AG04450 (cell line): ENCODE measurements at regions not wholly inside any gene's neighbourhood (a gene's known extent, or its start where the extent isn't known, plus 50 kb on each side); places are given as distances from the start of the nearest gene placed in this dataset.

Experiments
- CTCF ChIA-PET: fragments of 300-600, 350-600 bp; formaldehyde crosslinking; extraction: SDS; loops from one replicate; lab custom pipeline; 2022; ENCODE audit warnings: antibody characterized with exemption, inconsistent platforms; lab: Charles Lee
- POLR2A ChIA-PET: fragments of 350-600 bp; formaldehyde crosslinking; extraction: SDS; loops from one replicate; lab custom pipeline; 2021; ENCODE audit warnings: antibody characterized with exemption, inconsistent platforms; lab: Yijun Ruan, JAX
- DNase-seq: peaks from one replicate; pipeline ENCODE4 v3.0.0-alpha.2; 2011; ENCODE audit warnings: low read depth, low spot score
- H3K27ac ChIP-seq: one replicate; pipeline ENCODE4 v1.5.1; 2012; ENCODE audit warnings: low read depth, low read length, control low read depth
- H3K27me3 ChIP-seq: one replicate; pipeline ENCODE4 v1.6.0; 2012; ENCODE audit warnings: low read length; ENCODE audit not compliant: control insufficient read depth, insufficient read depth
- H3K4me3 ChIP-seq: 2 replicates; pipeline ENCODE4 v1.5.1; 2011; ENCODE audit warnings: mild to moderate bottlenecking, low read depth, low read length, control low read depth
- H3K9me3 ChIP-seq: 2 replicates; pipeline ENCODE4 v1.5.1; 2012; ENCODE audit warnings: low read length; ENCODE audit not compliant: control insufficient read depth, insufficient read depth
- CTCF ChIP-seq: IDR thresholded peaks from 2 replicates; pipeline ENCODE4 v1.5.1; 2011; ENCODE audit warnings: low read depth, low read length, control low read depth, inconsistent platforms

- CTCF ChIA-PET = no interaction called here
- POLR2A ChIA-PET = no interaction called here
- H3K9me3 ChIP-seq = no peaks in the 10 kb centered on the region
- H3K27ac ChIP-seq = no peak overlapping the region
- no peak overlapping the region for H3K4me3 ChIP-seq
- no peak for DNase-seq
- no peak for TF ChIP-seq CTCF
- no peaks in the 10 kb centered on the region for H3K27me3 ChIP-seq
These were observed 1043.1 kb downstream of the NAALADL2 start for GRCh38 chr3:175902226-175902625.

- ChIA-PET POLR2A (no interaction called here), CTCF (no interaction called here)
- H3K27me3 ChIP-seq = no peaks in the 10 kb centered on the region
- no peak overlapping the region for H3K4me3 ChIP-seq
- no peak for TF ChIP-seq CTCF
- no peak overlapping the region for H3K27ac ChIP-seq
- DNase-seq = no peak
- no peaks in the 10 kb centered on the region for H3K9me3 ChIP-seq
These were observed 1039.1 kb downstream of the NAALADL2 start for GRCh38 chr3:175898194-175898593.

- Histone ChIP-seq H3K9me3 (peaks cover under 1% of the 10 kb centered on the region; the same call in 1 of the 2 replicates), H3K27ac (no peak overlapping the region), H3K4me3 (no peak overlapping the region), H3K27me3 (no peaks in the 10 kb centered on the region)
- ChIA-PET CTCF (no interaction called here), POLR2A (no interaction called here)
- TF ChIP-seq CTCF = no peak
- DNase-seq = no peak
These were observed 1037.5 kb downstream of the NAALADL2 start for GRCh38 chr3:175896655-175897054.

- Histone ChIP-seq H3K4me3 (no peak overlapping the region), H3K27ac (no peak overlapping the region), H3K9me3 (peaks cover 4% of the 10 kb centered on the region; the same call in 1 of the 2 replicates), H3K27me3 (no peaks in the 10 kb centered on the region)
- no peak for TF ChIP-seq CTCF
- no peak for DNase-seq
- POLR2A ChIA-PET = no interaction called here
- CTCF ChIA-PET = no interaction called here
These were observed 1036.6 kb downstream of the NAALADL2 start for GRCh38 chr3:175895731-175896130.

- H3K27ac ChIP-seq = no peak overlapping the region
- ChIA-PET CTCF (no interaction called here), POLR2A (no interaction called here)
- H3K27me3 ChIP-seq = no peaks in the 10 kb centered on the region
- H3K9me3 ChIP-seq = peaks cover 4% of the 10 kb centered on the region; the same call in 1 of the 2 replicates
- H3K4me3 ChIP-seq = no peak overlapping the region
- no peak for TF ChIP-seq CTCF
- no peak for DNase-seq
These were observed 1034.4 kb downstream of the NAALADL2 start for GRCh38 chr3:175893566-175893965.
